ENCODE measurements at regions not wholly inside any gene's neighbourhood (a gene's known extent, or its start where the extent isn't known, plus 50 kb on each side); places are given as distances from the start of the nearest gene placed in this dataset.

GRCh38 chr6:110043366-110043994 lies 65.4 kb downstream of the GPR6 start:
- Mint-ChIP-seq H3K27ac (no peak overlapping the region), H3K9me3 (no peaks in the 10 kb centered on the region), H3K27me3 (no peaks in the 10 kb centered on the region), H3K4me1 (peaks cover 17% of the 10 kb centered on the region), H3K4me3 (no peak overlapping the region), H3K36me3 (ENCODE audit: low read depth) (no peaks in the 10 kb centered on the region)
- ChIA-PET POLR2A (no interaction called here), CTCF (interaction anchor here (0.6 to 0.7 kb wide), 2 partner anchors 13 to 338 kb away, joined by 3 read pairs; no protein-coding TSS in a partner anchor)
- no peak for DNase-seq

GRCh38 chr6:110044096-110044495 lies 66.0 kb downstream of the GPR6 start:
- DNase-seq, result no peak
- Mint-ChIP-seq H3K4me1 (peaks cover 17% of the 10 kb centered on the region), H3K27ac (no peak overlapping the region), H3K4me3 (no peak overlapping the region), H3K9me3 (no peaks in the 10 kb centered on the region), H3K36me3 (ENCODE audit: low read depth) (no peaks in the 10 kb centered on the region), H3K27me3 (no peaks in the 10 kb centered on the region)
- ChIA-PET CTCF (interaction anchor here (0.6 to 0.7 kb wide), 2 partner anchors 12 to 339 kb away, joined by 3 read pairs; no protein-coding TSS in a partner anchor), POLR2A (no interaction called here)

GRCh38 chr6:110044622-110045021 lies 66.5 kb downstream of the GPR6 start:
- H3K4me3 Mint-ChIP-seq, result no peak overlapping the region
- ChIA-PET CTCF (no interaction called here), POLR2A (interaction anchor here (1.1 kb wide), 1 partner anchor 16 kb away, joined by 3 read pairs; no protein-coding TSS in a partner anchor)
- no peaks in the 10 kb centered on the region for H3K36me3 Mint-ChIP-seq (ENCODE audit: low read depth)
- peaks cover 13% of the 10 kb centered on the region for H3K4me1 Mint-ChIP-seq
- no peak for DNase-seq
- H3K9me3 Mint-ChIP-seq, result no peaks in the 10 kb centered on the region
- H3K27ac Mint-ChIP-seq, result no peak overlapping the region
- peaks cover 4% of the 10 kb centered on the region for H3K27me3 Mint-ChIP-seq

GRCh38 chr6:110048221-110048875 lies 70.2 kb downstream of the GPR6 start:
- Mint-ChIP-seq H3K27ac (no peak overlapping the region), H3K4me3 (no peak overlapping the region), H3K27me3 (peaks cover 12% of the 10 kb centered on the region), H3K4me1 (peaks cover 4% of the 10 kb centered on the region), H3K9me3 (no peaks in the 10 kb centered on the region), H3K36me3 (ENCODE audit: low read depth) (no peaks in the 10 kb centered on the region)
- CTCF ChIA-PET, result interaction anchor here (0.6 to 2.2 kb wide), 2 partner anchors 9 to 344 kb away, joined by 3 to 22 read pairs; no protein-coding TSS in a partner anchor
- POLR2A ChIA-PET, result no interaction called here
- no peak for DNase-seq

GRCh38 chr6:110049696-110050439 lies 71.8 kb downstream of the GPR6 start:
- peaks cover 12% of the 10 kb centered on the region for H3K27me3 Mint-ChIP-seq
- no peak overlapping the region for H3K4me3 Mint-ChIP-seq
- no peaks in the 10 kb centered on the region for H3K4me1 Mint-ChIP-seq
- POLR2A ChIA-PET, result no interaction called here
- H3K27ac Mint-ChIP-seq, result no peak overlapping the region
- H3K36me3 Mint-ChIP-seq (ENCODE audit: low read depth), result no peaks in the 10 kb centered on the region
- CTCF ChIA-PET, result interaction anchor here (2.2 kb wide), 1 partner anchor 10 kb away, joined by 22 read pairs; no protein-coding TSS in a partner anchor
- no peaks in the 10 kb centered on the region for H3K9me3 Mint-ChIP-seq
- no peak for DNase-seq
